Mesothelial cell of epicardium (in vitro differentiated cells): ENCODE measurements at regions not wholly inside any gene's neighbourhood (a gene's known extent, or its start where the extent isn't known, plus 50 kb on each side); places are given as distances from the start of the nearest gene placed in this dataset.

Experiments
- DNase-seq, 2 experiments: peaks; one replicate each; pipeline ENCODE4 v3.0.0; 2021; ENCODE audit warnings: low spot score in 2 of 2; ENCODE audit not compliant: unreplicated experiment in 2 of 2
- H3K27ac Mint-ChIP-seq: 2 replicates; pipeline ENCODE4 v1.8.0; 2021; ENCODE audit warnings: mixed read lengths
- H3K27me3 Mint-ChIP-seq: 2 replicates; pipeline ENCODE4 v1.8.0; 2021; ENCODE audit warnings: low read depth, mixed read lengths
- H3K36me3 Mint-ChIP-seq: 2 replicates; pipeline ENCODE4 v1.8.0; 2021; ENCODE audit warnings: mixed read lengths
- H3K4me1 Mint-ChIP-seq: 2 replicates; pipeline ENCODE4 v1.8.0; 2021; ENCODE audit warnings: mixed read lengths
- H3K4me3 Mint-ChIP-seq: 2 replicates; pipeline ENCODE4 v1.8.0; 2021; ENCODE audit warnings: mild to moderate bottlenecking, moderate library complexity, mixed read lengths
- H3K9me3 Mint-ChIP-seq: 2 replicates; pipeline ENCODE4 v1.8.0; 2021; ENCODE audit warnings: mixed read lengths
- TF ChIP-seq, protein P1 (sequence below): fragments of 200-600 bp; sonication (generic); IDR thresholded peaks from one replicate; pipeline ENCODE4 v1.5.0; 2021; ENCODE audit warnings: antibody characterized with exemption; ENCODE audit not compliant: unreplicated experiment

- Mint-ChIP-seq H3K4me1 (peaks cover 42% of the 10 kb centered on the region), H3K27me3 (no peaks in the 10 kb centered on the region), H3K36me3 (no peaks in the 10 kb centered on the region), H3K9me3 (no peaks in the 10 kb centered on the region), H3K27ac (peak overlapping the region; percentile 76), H3K4me3 (no peak overlapping the region)
- DNase-seq = no peak
- TF ChIP-seq, protein P1, sequence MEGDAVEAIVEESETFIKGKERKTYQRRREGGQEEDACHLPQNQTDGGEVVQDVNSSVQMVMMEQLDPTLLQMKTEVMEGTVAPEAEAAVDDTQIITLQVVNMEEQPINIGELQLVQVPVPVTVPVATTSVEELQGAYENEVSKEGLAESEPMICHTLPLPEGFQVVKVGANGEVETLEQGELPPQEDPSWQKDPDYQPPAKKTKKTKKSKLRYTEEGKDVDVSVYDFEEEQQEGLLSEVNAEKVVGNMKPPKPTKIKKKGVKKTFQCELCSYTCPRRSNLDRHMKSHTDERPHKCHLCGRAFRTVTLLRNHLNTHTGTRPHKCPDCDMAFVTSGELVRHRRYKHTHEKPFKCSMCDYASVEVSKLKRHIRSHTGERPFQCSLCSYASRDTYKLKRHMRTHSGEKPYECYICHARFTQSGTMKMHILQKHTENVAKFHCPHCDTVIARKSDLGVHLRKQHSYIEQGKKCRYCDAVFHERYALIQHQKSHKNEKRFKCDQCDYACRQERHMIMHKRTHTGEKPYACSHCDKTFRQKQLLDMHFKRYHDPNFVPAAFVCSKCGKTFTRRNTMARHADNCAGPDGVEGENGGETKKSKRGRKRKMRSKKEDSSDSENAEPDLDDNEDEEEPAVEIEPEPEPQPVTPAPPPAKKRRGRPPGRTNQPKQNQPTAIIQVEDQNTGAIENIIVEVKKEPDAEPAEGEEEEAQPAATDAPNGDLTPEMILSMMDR = no peak
These were observed 101.9 kb downstream of the EVX1 start for GRCh38 chr7:27344471-27344870.

GRCh38 chr7:27345164-27345887, 102.7 kb downstream of the EVX1 start:
- Mint-ChIP-seq H3K36me3 (no peaks in the 10 kb centered on the region), H3K27me3 (no peaks in the 10 kb centered on the region), H3K4me3 (no peak overlapping the region), H3K9me3 (no peaks in the 10 kb centered on the region), H3K4me1 (peaks cover 40% of the 10 kb centered on the region), H3K27ac (peak overlapping the region; percentile 96)
- TF ChIP-seq, protein P1 = no peak
- DNase-seq = no peak

GRCh38 chr7:27345997-27346396, 103.4 kb downstream of the EVX1 start:
- Mint-ChIP-seq H3K27me3 (no peaks in the 10 kb centered on the region), H3K4me1 (peaks cover 44% of the 10 kb centered on the region), H3K9me3 (no peaks in the 10 kb centered on the region), H3K4me3 (peak overlapping the region; percentile 48), H3K27ac (peak overlapping the region; percentile 96), H3K36me3 (no peaks in the 10 kb centered on the region)
- TF ChIP-seq, protein P1 = no peak
- DNase-seq = no peak

GRCh38 chr7:27346531-27347275, 104.1 kb downstream of the EVX1 start:
- peak overlapping the region; percentile 96 for H3K27ac Mint-ChIP-seq
- H3K27me3 Mint-ChIP-seq = no peaks in the 10 kb centered on the region
- no peaks in the 10 kb centered on the region for H3K9me3 Mint-ChIP-seq
- DNase-seq = peak; percentile 37 to 66
- H3K4me3 Mint-ChIP-seq = peak overlapping the region; percentile 48
- no peaks in the 10 kb centered on the region for H3K36me3 Mint-ChIP-seq
- peaks cover 48% of the 10 kb centered on the region for H3K4me1 Mint-ChIP-seq
- TF ChIP-seq, protein P1 = no peak

DNA sequence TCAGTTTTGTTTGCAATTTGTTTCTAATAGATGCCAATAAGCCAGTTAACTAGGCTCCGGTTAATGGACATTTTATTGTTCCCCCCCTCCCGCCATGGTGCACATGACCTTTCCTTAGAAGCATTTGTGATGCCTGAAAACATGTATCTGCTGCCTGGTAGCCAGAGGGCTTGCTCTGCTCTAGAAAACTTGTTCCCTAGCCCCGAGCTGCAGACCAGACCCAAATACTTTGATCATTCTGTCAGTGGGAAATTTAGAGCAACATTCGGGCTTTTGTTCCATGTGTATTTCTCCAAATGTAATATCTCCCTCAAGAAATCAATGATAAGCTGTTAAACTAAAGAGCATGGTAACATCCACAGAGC, 104.7 kb downstream of the EVX1 start:
- H3K4me1 Mint-ChIP-seq = peaks cover 48% of the 10 kb centered on the region
- DNase-seq = peak in 1 of 2 experiments; percentile 39
- H3K36me3 Mint-ChIP-seq = no peaks in the 10 kb centered on the region
- peak overlapping the region; percentile 48 for H3K4me3 Mint-ChIP-seq
- TF ChIP-seq, protein P1 = no peak
- no peaks in the 10 kb centered on the region for H3K9me3 Mint-ChIP-seq
- H3K27ac Mint-ChIP-seq = peak overlapping the region; percentile 96
- no peaks in the 10 kb centered on the region for H3K27me3 Mint-ChIP-seq
